Fibroblast of lung (primary cell): ENCODE measurements at regions not wholly inside any gene's neighbourhood (a gene's known extent, or its start where the extent isn't known, plus 50 kb on each side); places are given as distances from the start of the nearest gene placed in this dataset.
A peak's percentile ranks its signal among the peaks of the same experiment; 100 is the strongest.

Source experiments
- DNase-seq, 2 donors: peaks; one replicate each; pipeline versions ENCODE4 v3.0.0 to v3.0.0-alpha.2; 2010; ENCODE audit warnings: low read depth in 2 of 2
- H2AFZ ChIP-seq: 2 replicates; pipeline ENCODE4 v1.5.1; 2012; ENCODE audit warnings: low read length, control low read depth, inconsistent platforms
- H3K27ac ChIP-seq: 2 replicates; pipeline ENCODE4 v1.5.1; 2011; ENCODE audit warnings: low read length, control low read depth; ENCODE audit not compliant: insufficient read depth
- H3K27me3 ChIP-seq: 2 replicates; pipeline ENCODE4 v1.5.1; 2011; ENCODE audit warnings: mild to moderate bottlenecking, low read length; ENCODE audit not compliant: control insufficient read depth, insufficient read depth
- H3K36me3 ChIP-seq: 2 replicates; pipeline ENCODE4 v1.5.1; 2011; ENCODE audit warnings: low read length; ENCODE audit not compliant: control insufficient read depth, insufficient read depth
- H3K4me1 ChIP-seq: 2 replicates; pipeline ENCODE4 v1.5.1; 2011; ENCODE audit warnings: low read length; ENCODE audit not compliant: control insufficient read depth, insufficient read depth; ENCODE audit errors: extremely low read depth
- H3K4me2 ChIP-seq: 2 replicates; pipeline ENCODE4 v1.5.1; 2011; ENCODE audit warnings: low read length, control low read depth; ENCODE audit not compliant: insufficient read depth; ENCODE audit errors: extremely low read depth
- H3K4me3 ChIP-seq, 4 experiments: fragments of 200-600 bp in 1 of 4; sonication (generic) in 1 of 4; replicated peaks in 1 of 4; 2 replicates each; pipeline ENCODE4 v1.5.1; 2011 to 2016; ENCODE audit warnings: low read length in 4 of 4, low read depth in 3 of 4, mild to moderate bottlenecking in 3 of 4, control low read depth in 2 of 4, inconsistent platforms in 1 of 4, mixed read lengths in 1 of 4; ENCODE audit not compliant: insufficient read depth in 1 of 4; ENCODE audit errors: control extremely low read depth in 1 of 4
- H3K79me2 ChIP-seq: 2 replicates; pipeline ENCODE4 v1.5.1; 2012; ENCODE audit warnings: mild to moderate bottlenecking, low read length, inconsistent platforms; ENCODE audit not compliant: control insufficient read depth, insufficient read depth
- H3K9ac ChIP-seq: 2 replicates; pipeline ENCODE4 v1.5.1; 2011; ENCODE audit warnings: mild to moderate bottlenecking, low read length, control low read depth; ENCODE audit not compliant: insufficient read depth
- H3K9me3 ChIP-seq: 2 replicates; pipeline ENCODE4 v1.5.1; 2012; ENCODE audit warnings: low read depth, low read length; ENCODE audit not compliant: control insufficient read depth, insufficient read depth
- H4K20me1 ChIP-seq: 2 replicates; pipeline ENCODE4 v1.5.1; 2011; ENCODE audit warnings: low read length; ENCODE audit not compliant: control insufficient read depth, insufficient read depth; ENCODE audit errors: extremely low read depth
- CTCF ChIP-seq, 2 donors: IDR thresholded peaks in 1 of 2; conservative IDR thresholded peaks in 1 of 2; 1 replicate in 1 of 2; 2 replicates in 1 of 2; pipeline ENCODE4 v1.5.1; 2011 to 2012; ENCODE audit warnings: low read length in 2 of 2, control low read depth in 1 of 2, inconsistent platforms in 1 of 2, low read depth in 1 of 2, mild to moderate bottlenecking in 1 of 2
- EZH2 ChIP-seq: IDR thresholded peaks from 2 replicates; pipeline ENCODE4 v1.5.1; 2012; ENCODE audit warnings: low read length, control low read depth, mild to moderate bottlenecking; ENCODE audit errors: missing control alignments

- peaks cover 7% of the 10 kb centered on the region for H3K4me1 ChIP-seq
- no peaks in the 10 kb centered on the region for H3K27me3 ChIP-seq
- H3K9ac ChIP-seq, result no peak overlapping the region
- no peaks in the 10 kb centered on the region for H3K36me3 ChIP-seq
- H2AFZ ChIP-seq, result no peak overlapping the region
- H3K9me3 ChIP-seq, result no peaks in the 10 kb centered on the region
- no peak for DNase-seq
- no peaks in the 10 kb centered on the region for H4K20me1 ChIP-seq
- H3K27ac ChIP-seq, result no peak overlapping the region
- no peak overlapping the region for H3K4me2 ChIP-seq
- no peak overlapping the region for H3K4me3 ChIP-seq
- TF ChIP-seq CTCF (conservative IDR thresholded peaks at IDR 0.05 in 1 of 2, IDR thresholded peaks at IDR 0.05 in 1 of 2; ENCODE audit: low read depth in 1 of 2, low read length in 2 of 2) (no peak), EZH2 (no peak)
- no peaks in the 10 kb centered on the region for H3K79me2 ChIP-seq
These were observed 51.5 kb upstream of the PHF21B start for GRCh38 chr22:45061332-45061731.

- H3K27ac ChIP-seq, result peak overlapping the region; percentile 27
- H3K79me2 ChIP-seq, result no peaks in the 10 kb centered on the region
- H4K20me1 ChIP-seq, result no peaks in the 10 kb centered on the region
- TF ChIP-seq EZH2 (no peak), CTCF (conservative IDR thresholded peaks at IDR 0.05 in 1 of 2, IDR thresholded peaks at IDR 0.05 in 1 of 2; ENCODE audit: low read depth in 1 of 2, low read length in 2 of 2) (no peak)
- H3K4me3 ChIP-seq, result no peak overlapping the region
- no peaks in the 10 kb centered on the region for H3K36me3 ChIP-seq
- H3K4me1 ChIP-seq, result peaks cover 7% of the 10 kb centered on the region
- H3K27me3 ChIP-seq, result no peaks in the 10 kb centered on the region
- peak; percentile 66 to 88 for DNase-seq
- H3K9me3 ChIP-seq, result no peaks in the 10 kb centered on the region
- H3K9ac ChIP-seq, result no peak overlapping the region
- peak overlapping the region; percentile 15 for H3K4me2 ChIP-seq
- no peak overlapping the region for H2AFZ ChIP-seq
These were observed 54.8 kb upstream of the PHF21B start for GRCh38 chr22:45064313-45065278.

- Histone ChIP-seq H3K27ac (no peak overlapping the region), H3K79me2 (no peaks in the 10 kb centered on the region), H2AFZ (no peak overlapping the region), H3K4me3 (no peak overlapping the region), H3K27me3 (no peaks in the 10 kb centered on the region), H4K20me1 (no peaks in the 10 kb centered on the region), H3K4me2 (no peak overlapping the region), H3K9ac (no peak overlapping the region), H3K36me3 (no peaks in the 10 kb centered on the region), H3K4me1 (peaks cover 7% of the 10 kb centered on the region), H3K9me3 (no peaks in the 10 kb centered on the region)
- TF ChIP-seq CTCF (conservative IDR thresholded peaks at IDR 0.05 in 1 of 2, IDR thresholded peaks at IDR 0.05 in 1 of 2; ENCODE audit: low read depth in 1 of 2, low read length in 2 of 2) (no peak), EZH2 (no peak)
- no peak for DNase-seq
These were observed 55.9 kb upstream of the PHF21B start for GRCh38 chr22:45065726-45066125.
